ENCODE measurements at regions not wholly inside any gene's neighbourhood (a gene's known extent, or its start where the extent isn't known, plus 50 kb on each side); places are given as distances from the start of the nearest gene placed in this dataset.
A peak's percentile ranks its signal among the peaks of the same experiment; 100 is the strongest.

DNA sequence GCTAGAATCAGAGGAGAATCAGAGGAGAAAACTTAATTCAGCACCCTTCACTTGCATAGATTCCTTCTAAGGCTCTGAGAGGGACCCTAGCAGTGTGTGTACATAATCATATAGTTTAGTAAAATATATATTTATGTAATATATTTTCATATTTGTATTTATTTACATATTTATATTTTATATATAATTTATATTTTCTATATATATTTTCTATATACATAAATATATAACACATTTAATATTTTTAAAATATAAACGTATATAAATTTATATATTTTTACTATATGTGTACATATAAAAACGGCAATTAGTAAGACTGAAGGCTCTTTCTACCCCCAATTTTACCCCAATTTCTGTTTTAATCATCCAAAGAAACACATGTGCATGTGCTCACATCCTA, 80.3 kb downstream of the NXPE2 start:
- Histone ChIP-seq H3K36me3 (no peaks in the 10 kb centered on the region), H3K27ac (no peak overlapping the region), H3K4me3 (no peak overlapping the region), H3K9me3 (no peaks in the 10 kb centered on the region), H3K27me3 (no peaks in the 10 kb centered on the region), H3K4me1 (no peaks in the 10 kb centered on the region)
- intact Hi-C loops (cut with DNase I), result no loop called here
- TF ChIP-seq POLR2A (IDR thresholded peaks at IDR 0.05) (no peak), EP300 (IDR thresholded peaks at IDR 0.05) (no peak), POLR2AphosphoS5 (IDR thresholded peaks at IDR 0.05) (no peak)
- TF ChIP-seq, protein P1, sequence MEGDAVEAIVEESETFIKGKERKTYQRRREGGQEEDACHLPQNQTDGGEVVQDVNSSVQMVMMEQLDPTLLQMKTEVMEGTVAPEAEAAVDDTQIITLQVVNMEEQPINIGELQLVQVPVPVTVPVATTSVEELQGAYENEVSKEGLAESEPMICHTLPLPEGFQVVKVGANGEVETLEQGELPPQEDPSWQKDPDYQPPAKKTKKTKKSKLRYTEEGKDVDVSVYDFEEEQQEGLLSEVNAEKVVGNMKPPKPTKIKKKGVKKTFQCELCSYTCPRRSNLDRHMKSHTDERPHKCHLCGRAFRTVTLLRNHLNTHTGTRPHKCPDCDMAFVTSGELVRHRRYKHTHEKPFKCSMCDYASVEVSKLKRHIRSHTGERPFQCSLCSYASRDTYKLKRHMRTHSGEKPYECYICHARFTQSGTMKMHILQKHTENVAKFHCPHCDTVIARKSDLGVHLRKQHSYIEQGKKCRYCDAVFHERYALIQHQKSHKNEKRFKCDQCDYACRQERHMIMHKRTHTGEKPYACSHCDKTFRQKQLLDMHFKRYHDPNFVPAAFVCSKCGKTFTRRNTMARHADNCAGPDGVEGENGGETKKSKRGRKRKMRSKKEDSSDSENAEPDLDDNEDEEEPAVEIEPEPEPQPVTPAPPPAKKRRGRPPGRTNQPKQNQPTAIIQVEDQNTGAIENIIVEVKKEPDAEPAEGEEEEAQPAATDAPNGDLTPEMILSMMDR (IDR thresholded peaks at IDR 0.05), result no peak
- DNase-seq, result no peak
- WGBS, 2 donors, result 89 to 91% methylated on average over 2 of the region's 2 CpGs

GRCh38 chr11:114762408-114762807, 84.1 kb downstream of the NXPE2 start:
- 2% methylated on average over 4 of the region's 4 CpGs for WGBS, 2 donors
- Histone ChIP-seq H3K9me3 (no peaks in the 10 kb centered on the region), H3K36me3 (no peaks in the 10 kb centered on the region), H3K27ac (no peak overlapping the region), H3K27me3 (no peaks in the 10 kb centered on the region), H3K4me3 (no peak overlapping the region), H3K4me1 (no peaks in the 10 kb centered on the region)
- DNase-seq, result peak; percentile 80
- TF ChIP-seq POLR2AphosphoS5 (IDR thresholded peaks at IDR 0.05) (no peak), EP300 (IDR thresholded peaks at IDR 0.05) (no peak)
- TF ChIP-seq, protein P1 (IDR thresholded peaks at IDR 0.05), result peak in 3 of 4 experiments; percentile 46 to 77 (median 71)
- intact Hi-C loops (cut with DNase I), result loop anchor here (1.0 kb wide), 1 partner anchor 422 kb away; no protein-coding TSS in a partner anchor

DNA sequence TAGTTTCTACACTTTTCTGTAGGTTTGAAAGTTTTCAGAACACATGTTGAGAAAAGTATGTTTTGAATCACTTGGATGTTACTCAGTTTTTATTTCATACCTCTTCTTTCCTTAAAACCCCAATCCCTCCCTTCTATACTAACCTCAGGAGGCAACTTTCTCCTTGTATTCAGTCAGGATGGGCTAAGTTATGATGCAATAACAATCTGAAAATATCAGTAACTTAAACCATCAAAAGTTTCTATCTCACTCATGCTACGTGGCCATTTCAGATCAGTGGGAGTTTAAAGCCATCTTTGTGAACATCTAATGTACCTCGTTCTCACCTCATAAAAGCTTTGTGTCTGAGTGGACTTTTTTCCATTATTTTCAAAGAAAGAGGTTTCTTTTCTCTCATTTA, 86.2 kb downstream of the NXPE2 start:
- Histone ChIP-seq H3K9me3 (no peaks in the 10 kb centered on the region), H3K4me1 (no peaks in the 10 kb centered on the region), H3K36me3 (no peaks in the 10 kb centered on the region), H3K4me3 (no peak overlapping the region), H3K27ac (no peak overlapping the region), H3K27me3 (no peaks in the 10 kb centered on the region)
- WGBS, 2 donors, result 85 to 86% methylated on average over 2 of the region's 2 CpGs
- intact Hi-C loops (cut with DNase I), result no loop called here
- no peak for DNase-seq
- TF ChIP-seq, protein P1 (IDR thresholded peaks at IDR 0.05), result no peak

GRCh38 chr11:114771172-114771571, 92.8 kb downstream of the NXPE2 start:
- Histone ChIP-seq H3K27ac (no peak overlapping the region), H3K36me3 (no peaks in the 10 kb centered on the region), H3K4me3 (no peak overlapping the region), H3K27me3 (no peaks in the 10 kb centered on the region), H3K4me1 (no peaks in the 10 kb centered on the region), H3K9me3 (no peaks in the 10 kb centered on the region)
- 86 to 90% methylated on average over 2 of the region's 2 CpGs for WGBS, 2 donors
- no peak for TF ChIP-seq POLR2AphosphoS5 (IDR thresholded peaks at IDR 0.05)
- TF ChIP-seq EP300 (IDR thresholded peaks at IDR 0.05), result no peak
- TF ChIP-seq, protein P1 (IDR thresholded peaks at IDR 0.05), result no peak
- no peak for TF ChIP-seq POLR2A (IDR thresholded peaks at IDR 0.05)
- DNase-seq, result no peak
- intact Hi-C loops (cut with DNase I), result no loop called here

GRCh38 chr11:114773541-114774338, 95.4 kb downstream of the NXPE2 start:
- DNase-seq, result no peak
- Histone ChIP-seq H3K27me3 (no peaks in the 10 kb centered on the region), H3K4me1 (no peaks in the 10 kb centered on the region), H3K9me3 (no peaks in the 10 kb centered on the region), H3K36me3 (no peaks in the 10 kb centered on the region), H3K27ac (no peak overlapping the region), H3K4me3 (no peak overlapping the region)
- 70 to 82% methylated on average over 8 of the region's 8 CpGs for WGBS, 2 donors
- intact Hi-C loops (cut with DNase I), result no loop called here
- TF ChIP-seq EP300 (IDR thresholded peaks at IDR 0.05) (no peak), POLR2AphosphoS5 (IDR thresholded peaks at IDR 0.05) (no peak), POLR2A (IDR thresholded peaks at IDR 0.05) (no peak)
- TF ChIP-seq, protein P1 (IDR thresholded peaks at IDR 0.05), result no peak
